Caco-2 (cell line): ENCODE measurements at regions not wholly inside any gene's neighbourhood (a gene's known extent, or its start where the extent isn't known, plus 50 kb on each side); places are given as distances from the start of the nearest gene placed in this dataset.

Experiments
- BruUV-seq: library from RNA; stranded (reverse); fragments of 400-500 nt; replicated peaks from 2 replicates; lab custom pipeline; 2021; lab: Mats Ljungman, UMichigan
- CTCF ChIA-PET: fragments of 300-600 bp; sonication (Branson Sonifier 250); formaldehyde crosslinking; loops from one replicate; lab custom pipeline; 2022; ENCODE audit warnings: antibody characterized with exemption; lab: Charles Lee
- POLR2A ChIA-PET: fragments of 300-600 bp; sonication (Branson Sonifier 250); formaldehyde crosslinking; loops from one replicate; lab custom pipeline; 2022; ENCODE audit warnings: antibody characterized with exemption; lab: Charles Lee
- DNase-seq, 2 experiments: peaks; one replicate each; pipeline versions ENCODE4 v3.0.0 to v3.0.0-alpha.2; 2020 to 2022
- H3K27me3 ChIP-seq: replicated peaks from 2 replicates; pipeline ENCODE4 v1.6.0; 2011; ENCODE audit warnings: low read length; ENCODE audit not compliant: control insufficient read depth, insufficient read depth
- H3K36me3 ChIP-seq: 2 replicates; pipeline ENCODE4 v1.5.1; 2011; ENCODE audit warnings: low read length; ENCODE audit not compliant: control insufficient read depth, insufficient read depth
- H3K4me1 ChIP-seq: fragments of 250-450 bp; sonication (Bioruptor Pico); 2 replicates; pipeline ENCODE4 v1.5.1; 2020; ENCODE audit warnings: mild to moderate bottlenecking
- H3K4me3 ChIP-seq: 2 replicates; pipeline ENCODE4 v1.5.1; 2011; ENCODE audit warnings: low read depth, mild to moderate bottlenecking, control low read depth, low read length
- H3K9me3 ChIP-seq: fragments of 250-450 bp; sonication (Bioruptor Pico); 2 replicates; pipeline ENCODE4 v1.5.1; 2020; ENCODE audit warnings: mild to moderate bottlenecking, moderate library complexity
- H3K27ac Mint-ChIP-seq: one replicate; pipeline ENCODE4 v1.8.0; 2022; ENCODE audit warnings: mixed read lengths; ENCODE audit not compliant: unreplicated experiment
- H3K27me3 Mint-ChIP-seq: one replicate; pipeline ENCODE4 v1.8.0; 2022; ENCODE audit warnings: mixed read lengths; ENCODE audit not compliant: insufficient read depth, unreplicated experiment
- H3K36me3 Mint-ChIP-seq: one replicate; pipeline ENCODE4 v1.8.0; 2022; ENCODE audit warnings: mild to moderate bottlenecking, mixed read lengths; ENCODE audit not compliant: insufficient read depth, unreplicated experiment
- H3K4me1 Mint-ChIP-seq: one replicate; pipeline ENCODE4 v1.8.0; 2022; ENCODE audit warnings: low read depth, mixed read lengths; ENCODE audit not compliant: unreplicated experiment
- H3K4me3 Mint-ChIP-seq: one replicate; pipeline ENCODE4 v1.8.0; 2022; ENCODE audit warnings: mild to moderate bottlenecking, moderate library complexity, mixed read lengths; ENCODE audit not compliant: unreplicated experiment
- H3K9me3 Mint-ChIP-seq: one replicate; pipeline ENCODE4 v1.8.0; 2022; ENCODE audit warnings: mixed read lengths; ENCODE audit not compliant: unreplicated experiment
- intact Hi-C: fragments of 100-400 bp; cut with micrococcal nuclease; formaldehyde crosslinking; loops from one replicate; pipeline ENCODE4 v1.10.0; 2022; ENCODE audit not compliant: unreplicated experiment
- TF ChIP-seq, protein P1 (sequence below), 2 experiments: fragments of 200-600 bp in 1 of 2; IDR thresholded peaks; 1 replicate in 1 of 2; 2 replicates in 1 of 2; pipeline versions ENCODE4 v1.5.1 to v1.8.0; 2011 to 2022; ENCODE audit warnings: antibody characterized with exemption in 1 of 2, control low read depth in 1 of 2, inconsistent platforms in 1 of 2, low read depth in 1 of 2, low read length in 1 of 2, mild to moderate bottlenecking in 1 of 2, moderate library complexity in 1 of 2; ENCODE audit not compliant: insufficient read depth in 1 of 2, severe bottlenecking in 1 of 2, unreplicated experiment in 1 of 2

DNA sequence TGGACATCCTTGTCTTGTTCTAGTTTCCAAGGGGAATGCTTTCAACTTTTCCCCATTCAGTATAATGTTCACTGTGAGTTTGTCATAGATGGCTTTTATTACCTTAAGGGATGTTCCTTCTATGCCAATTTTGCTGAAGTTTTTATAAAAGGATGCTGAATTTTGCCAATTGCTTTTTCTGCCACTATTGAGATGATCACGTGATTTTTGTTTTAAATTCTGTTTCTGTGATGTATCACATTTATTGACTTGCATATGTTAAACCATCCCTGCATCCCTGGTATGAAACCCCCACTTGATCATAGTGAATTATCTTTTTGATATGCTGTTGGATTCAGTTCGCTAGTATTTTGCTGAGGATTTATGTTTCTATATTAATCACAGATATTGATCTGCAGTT, 130.6 kb upstream of the TAB2 start:
- Mint-ChIP-seq H3K27ac (no peak overlapping the region), H3K9me3 (peaks cover 41% of the 10 kb centered on the region), H3K36me3 (peaks cover 11% of the 10 kb centered on the region), H3K27me3 (no peaks in the 10 kb centered on the region), H3K4me3 (no peak overlapping the region), H3K4me1 (no peaks in the 10 kb centered on the region)
- ChIA-PET CTCF (no interaction called here), POLR2A (no interaction called here)
- BruUV-seq: no TSS peak
- Histone ChIP-seq H3K36me3 (no peaks in the 10 kb centered on the region), H3K4me3 (no peak overlapping the region), H3K9me3 (peaks cover 40% of the 10 kb centered on the region), H3K27me3 (no peaks in the 10 kb centered on the region), H3K4me1 (no peaks in the 10 kb centered on the region)
- TF ChIP-seq, protein P1, sequence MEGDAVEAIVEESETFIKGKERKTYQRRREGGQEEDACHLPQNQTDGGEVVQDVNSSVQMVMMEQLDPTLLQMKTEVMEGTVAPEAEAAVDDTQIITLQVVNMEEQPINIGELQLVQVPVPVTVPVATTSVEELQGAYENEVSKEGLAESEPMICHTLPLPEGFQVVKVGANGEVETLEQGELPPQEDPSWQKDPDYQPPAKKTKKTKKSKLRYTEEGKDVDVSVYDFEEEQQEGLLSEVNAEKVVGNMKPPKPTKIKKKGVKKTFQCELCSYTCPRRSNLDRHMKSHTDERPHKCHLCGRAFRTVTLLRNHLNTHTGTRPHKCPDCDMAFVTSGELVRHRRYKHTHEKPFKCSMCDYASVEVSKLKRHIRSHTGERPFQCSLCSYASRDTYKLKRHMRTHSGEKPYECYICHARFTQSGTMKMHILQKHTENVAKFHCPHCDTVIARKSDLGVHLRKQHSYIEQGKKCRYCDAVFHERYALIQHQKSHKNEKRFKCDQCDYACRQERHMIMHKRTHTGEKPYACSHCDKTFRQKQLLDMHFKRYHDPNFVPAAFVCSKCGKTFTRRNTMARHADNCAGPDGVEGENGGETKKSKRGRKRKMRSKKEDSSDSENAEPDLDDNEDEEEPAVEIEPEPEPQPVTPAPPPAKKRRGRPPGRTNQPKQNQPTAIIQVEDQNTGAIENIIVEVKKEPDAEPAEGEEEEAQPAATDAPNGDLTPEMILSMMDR (IDR thresholded peaks at IDR 0.05; ENCODE audit: insufficient read depth in 1 of 2, low read depth in 1 of 2, low read length in 1 of 2, severe bottlenecking in 1 of 2, unreplicated experiment in 1 of 2): no peak
- DNase-seq: no peak
- intact Hi-C loops: loop anchor here (5.0 kb wide), 1 partner anchor 35 kb away; no protein-coding TSS in a partner anchor

DNA sequence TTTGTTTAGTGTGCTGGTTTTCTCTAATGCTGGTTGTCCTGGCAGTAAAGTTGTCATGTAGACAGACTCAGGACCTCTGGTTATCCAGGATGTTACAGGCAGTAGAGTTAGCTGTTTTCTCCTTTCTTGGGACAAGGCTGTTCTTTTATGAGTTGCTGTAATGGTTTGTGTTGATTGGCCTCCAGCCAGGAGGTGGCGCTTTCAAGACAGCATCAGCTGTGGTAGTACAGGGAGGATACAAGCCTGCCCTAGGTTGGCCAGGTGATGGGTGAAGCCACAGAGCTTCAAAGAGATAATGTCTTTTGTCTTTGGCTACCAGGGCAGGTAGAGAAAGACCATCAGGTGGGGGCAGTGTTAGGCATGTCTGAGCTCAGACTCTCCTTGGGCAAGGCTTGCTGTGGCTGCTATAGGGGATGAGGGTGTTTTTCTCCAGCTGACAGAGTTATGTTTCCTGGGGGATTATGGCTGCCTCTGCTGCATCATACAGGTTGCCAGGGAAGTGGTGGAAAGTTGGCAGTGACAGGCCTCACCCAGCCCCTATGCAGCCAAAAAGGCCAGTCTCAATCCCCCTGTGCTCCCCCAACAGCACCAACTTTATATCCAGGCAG, 127.2 kb upstream of the TAB2 start:
- no peaks in the 10 kb centered on the region for H3K36me3 ChIP-seq
- ChIA-PET CTCF (interaction anchor here (0.7 kb wide), 1 partner anchor 127 kb away, joined by 3 read pairs; the partner anchor contains the start of gene TAB2), POLR2A (no interaction called here)
- H3K9me3 Mint-ChIP-seq: peaks cover 29% of the 10 kb centered on the region
- H3K4me1 Mint-ChIP-seq: no peaks in the 10 kb centered on the region
- H3K4me3 Mint-ChIP-seq: no peak overlapping the region
- no TSS peak for BruUV-seq
- H3K27me3 ChIP-seq: no peaks in the 10 kb centered on the region
- peak; percentile 32 to 34 for DNase-seq
- H3K4me1 ChIP-seq: no peaks in the 10 kb centered on the region
- TF ChIP-seq, protein P1 (IDR thresholded peaks at IDR 0.05; ENCODE audit: insufficient read depth in 1 of 2, low read depth in 1 of 2, low read length in 1 of 2, severe bottlenecking in 1 of 2, unreplicated experiment in 1 of 2): peak in 1 of 2 experiments; percentile 13
- no peak overlapping the region for H3K27ac Mint-ChIP-seq
- peaks cover 9% of the 10 kb centered on the region for H3K36me3 Mint-ChIP-seq
- intact Hi-C loops: no loop called here
- no peak overlapping the region for H3K4me3 ChIP-seq
- peaks cover 40% of the 10 kb centered on the region for H3K9me3 ChIP-seq
- H3K27me3 Mint-ChIP-seq: no peaks in the 10 kb centered on the region

DNA sequence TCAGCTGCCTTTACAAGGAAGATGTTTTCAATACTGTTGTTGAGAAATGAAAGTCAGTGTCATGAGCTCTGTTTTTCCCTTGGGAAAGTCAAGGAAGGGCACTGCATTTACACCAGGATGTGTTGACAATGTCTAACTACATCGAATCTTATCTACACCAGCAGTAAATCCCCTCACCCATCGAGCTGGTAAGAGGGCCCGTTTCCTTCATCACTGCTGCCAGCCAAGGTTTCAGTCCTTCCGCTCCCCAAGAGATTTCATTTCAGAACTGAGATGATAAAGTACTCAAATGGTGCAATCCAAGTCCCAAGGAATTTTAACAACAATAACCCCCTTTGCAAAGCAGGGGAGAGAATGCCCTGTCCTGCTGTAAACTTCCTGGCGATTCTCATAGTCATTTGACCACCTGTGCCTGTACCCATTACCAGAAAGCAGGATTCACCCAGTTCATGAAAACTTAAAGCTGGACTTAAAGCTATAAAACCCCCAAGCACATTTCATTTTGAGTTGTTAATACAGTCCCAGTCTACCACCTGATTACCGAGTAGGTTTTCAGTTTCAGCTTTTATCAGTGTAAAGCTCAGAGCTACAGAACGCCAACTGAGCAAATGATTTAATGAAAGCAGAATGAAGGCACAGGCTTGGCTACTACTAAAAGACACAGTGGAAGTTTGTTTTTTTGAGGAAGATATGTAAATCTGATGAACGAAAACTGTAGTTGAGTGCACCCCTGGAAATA, 122.5 kb upstream of the TAB2 start:
- Mint-ChIP-seq H3K36me3 (no peaks in the 10 kb centered on the region), H3K9me3 (peaks cover 9% of the 10 kb centered on the region), H3K4me1 (no peaks in the 10 kb centered on the region), H3K4me3 (no peak overlapping the region), H3K27me3 (no peaks in the 10 kb centered on the region), H3K27ac (no peak overlapping the region)
- H3K27me3 ChIP-seq: no peaks in the 10 kb centered on the region
- ChIA-PET CTCF (interaction anchor here (0.6 to 1.0 kb wide), 2 partner anchors 237 to 290 kb away, joined by 3 read pairs; partner anchors contain the start of gene ZC3H12D), POLR2A (no interaction called here)
- DNase-seq: no peak
- TF ChIP-seq, protein P1 (IDR thresholded peaks at IDR 0.05; ENCODE audit: insufficient read depth in 1 of 2, low read depth in 1 of 2, low read length in 1 of 2, severe bottlenecking in 1 of 2, unreplicated experiment in 1 of 2): no peak
- no peak overlapping the region for H3K4me3 ChIP-seq
- H3K4me1 ChIP-seq: no peaks in the 10 kb centered on the region
- no peaks in the 10 kb centered on the region; the same call in 1 of the 2 replicates for H3K9me3 ChIP-seq
- no peaks in the 10 kb centered on the region for H3K36me3 ChIP-seq
- no TSS peak for BruUV-seq
- intact Hi-C loops: no loop called here
